ENCODE measurements at regions not wholly inside any gene's neighbourhood (a gene's known extent, or its start where the extent isn't known, plus 50 kb on each side); places are given as distances from the start of the nearest gene placed in this dataset.
A peak's percentile ranks its signal among the peaks of the same experiment; 100 is the strongest.

DNA sequence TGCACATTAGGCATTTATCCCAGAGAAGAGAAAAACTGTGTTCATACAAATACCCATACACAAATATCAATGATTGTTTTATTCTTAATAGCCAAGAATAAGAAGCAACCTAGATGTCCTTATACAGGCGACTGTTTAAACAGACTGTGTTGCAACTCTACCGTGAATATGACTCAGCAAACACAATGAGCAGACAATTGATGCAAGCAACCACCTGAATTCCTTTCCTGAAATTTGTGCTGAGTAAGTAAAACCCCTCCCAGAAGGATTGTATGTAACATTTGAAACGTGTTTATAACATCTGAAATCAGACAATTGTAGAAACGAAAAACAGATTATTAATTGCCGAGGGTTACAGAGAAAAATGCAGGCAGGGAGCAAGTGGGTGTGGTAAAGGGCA is 621.9 kb upstream of the SOX11 start:
- peaks cover 94% of the 10 kb centered on the region for H3K9me3 ChIP-seq (ENCODE audit: low read length)
- intact Hi-C loops (cut with micrococcal nuclease; ENCODE audit: unreplicated experiment) (no loop called here), in situ Hi-C loops (cut with HindIII; ENCODE audit: extremely low pct_ligation_motif_present, low pct_unique_long_range_greater_than_20kb) (no loop called here)
- no peaks in the 10 kb centered on the region for H4K20me1 ChIP-seq (ENCODE audit: insufficient read depth, low read length)
- H3K36me3 ChIP-seq (replicated peaks in 1 of 2; ENCODE audit: control insufficient read depth in 1 of 2, insufficient read depth in 2 of 2, low read length in 2 of 2) = no peaks in the 10 kb centered on the region
- no peaks in the 10 kb centered on the region for H3K4me1 ChIP-seq (ENCODE audit: insufficient read depth, low read length)
- no peak for FAIRE-seq
- 2% methylated on average over 5 of the region's 5 CpGs for WGBS (ENCODE audit: low lambda C conversion rate)
- no TSS peak for BruUV-seq (replicated peaks)
- H3K79me2 ChIP-seq (ENCODE audit: insufficient read depth, low read length) = no peaks in the 10 kb centered on the region
- no peak overlapping the region for H3K4me3 ChIP-seq (replicated peaks in 1 of 3; ENCODE audit: insufficient read depth in 1 of 3, low read depth in 2 of 3, low read length in 3 of 3)
- H3K9ac ChIP-seq (ENCODE audit: insufficient read depth, low read depth, low read length) = no peak overlapping the region
- DNase-seq (ENCODE audit: low spot score) = no peak
- TF ChIP-seq ZNF644 (CRISPR knock-in tag; IDR thresholded peaks at IDR 0.05; ENCODE audit: low read depth) = no peak
- TF ChIP-seq ZNF432 (CRISPR knock-in tag; IDR thresholded peaks at IDR 0.05; ENCODE audit: borderline replicate concordance) = no peak
- peak; percentile 95 for TF ChIP-seq MAFF (IDR thresholded peaks at IDR 0.05; ENCODE audit: low read depth, low read length)
- TF ChIP-seq NFE2L2 (IDR thresholded peaks at IDR 0.05; ENCODE audit: low read length) = peak; percentile 35; the same call in 1 of the 2 replicates
- no peak for TF ChIP-seq CENPX (CRISPR knock-in tag; IDR thresholded peaks at IDR 0.05)
- peak; percentile 45; the same call in 1 of the 2 replicates for TF ChIP-seq CEBPB (IDR thresholded peaks at IDR 0.05; ENCODE audit: borderline replicate concordance, low read depth, low read length)
- TF ChIP-seq MAFK (conservative IDR thresholded peaks at IDR 0.05 in 1 of 2, IDR thresholded peaks at IDR 0.05 in 1 of 2; ENCODE audit: low read length in 2 of 2) = peak; percentile 94 to 95
- no peak for TF ChIP-seq ZFP62 (CRISPR knock-in tag; IDR thresholded peaks at IDR 0.05)
- H2AFZ ChIP-seq (ENCODE audit: low read length) = no peak overlapping the region
- no peak overlapping the region for H3K27ac ChIP-seq (ENCODE audit: extremely low read length, insufficient read depth, low read length)
- no peaks in the 10 kb centered on the region for H3K27me3 ChIP-seq (ENCODE audit: control insufficient read depth in 1 of 2, insufficient read depth in 2 of 2, low read length in 2 of 2)
- ATAC-seq = no peak
- CTCF ChIA-PET (ENCODE audit: low intra/inter-chr PET ratio, low total read pairs) = no interaction called here
- POLR2A ChIA-PET = no interaction called here
- no peak overlapping the region for H3K4me2 ChIP-seq (ENCODE audit: low read depth, low read length)

DNA sequence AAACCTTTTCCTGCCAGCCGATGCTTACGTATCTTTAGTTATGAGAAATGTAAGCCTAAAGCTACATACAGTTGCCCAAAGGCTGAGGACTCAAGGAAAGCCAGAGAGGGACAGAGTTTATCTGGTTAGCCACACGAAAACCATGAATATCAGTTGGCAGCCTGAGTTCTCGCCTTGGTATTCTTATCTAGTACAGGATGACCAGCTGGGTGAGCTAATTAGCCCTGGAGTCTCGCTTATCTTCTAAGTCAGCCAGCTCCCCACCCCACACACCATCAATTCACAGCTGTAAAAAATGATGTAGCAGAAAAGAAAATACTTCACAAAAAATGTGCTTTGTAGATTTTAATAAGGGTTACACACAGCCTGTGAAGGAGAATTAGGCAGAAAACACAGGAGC is 617.5 kb upstream of the SOX11 start:
- DNase-seq (ENCODE audit: low spot score) (no peak), FAIRE-seq (no peak), ATAC-seq (no peak)
- intact Hi-C loops (cut with micrococcal nuclease; ENCODE audit: unreplicated experiment) (no loop called here), in situ Hi-C loops (cut with HindIII; ENCODE audit: extremely low pct_ligation_motif_present, low pct_unique_long_range_greater_than_20kb) (no loop called here)
- CTCF ChIA-PET (ENCODE audit: low intra/inter-chr PET ratio, low total read pairs) = no interaction called here
- Histone ChIP-seq H2AFZ (ENCODE audit: low read length) (no peak overlapping the region), H3K4me2 (ENCODE audit: low read depth, low read length) (no peak overlapping the region), H3K4me3 (replicated peaks in 1 of 3; ENCODE audit: insufficient read depth in 1 of 3, low read depth in 2 of 3, low read length in 3 of 3) (no peak overlapping the region; a peak in 1 of 6 replicates), H3K27me3 (ENCODE audit: control insufficient read depth in 1 of 2, insufficient read depth in 2 of 2, low read length in 2 of 2) (no peaks in the 10 kb centered on the region), H4K20me1 (ENCODE audit: insufficient read depth, low read length) (no peaks in the 10 kb centered on the region), H3K9ac (ENCODE audit: insufficient read depth, low read depth, low read length) (no peak overlapping the region), H3K36me3 (replicated peaks in 1 of 2; ENCODE audit: control insufficient read depth in 1 of 2, insufficient read depth in 2 of 2, low read length in 2 of 2) (no peaks in the 10 kb centered on the region), H3K79me2 (ENCODE audit: insufficient read depth, low read length) (no peaks in the 10 kb centered on the region), H3K9me3 (ENCODE audit: low read length) (peaks cover 90% of the 10 kb centered on the region), H3K4me1 (ENCODE audit: insufficient read depth, low read length) (no peaks in the 10 kb centered on the region), H3K27ac (ENCODE audit: extremely low read length, insufficient read depth, low read length) (no peak overlapping the region)
- WGBS (ENCODE audit: low lambda C conversion rate) = 5% methylated on average over 5 of the region's 5 CpGs
- no TSS peak for BruUV-seq (replicated peaks)
- POLR2A ChIA-PET = no interaction called here
- TF ChIP-seq, protein P1, sequence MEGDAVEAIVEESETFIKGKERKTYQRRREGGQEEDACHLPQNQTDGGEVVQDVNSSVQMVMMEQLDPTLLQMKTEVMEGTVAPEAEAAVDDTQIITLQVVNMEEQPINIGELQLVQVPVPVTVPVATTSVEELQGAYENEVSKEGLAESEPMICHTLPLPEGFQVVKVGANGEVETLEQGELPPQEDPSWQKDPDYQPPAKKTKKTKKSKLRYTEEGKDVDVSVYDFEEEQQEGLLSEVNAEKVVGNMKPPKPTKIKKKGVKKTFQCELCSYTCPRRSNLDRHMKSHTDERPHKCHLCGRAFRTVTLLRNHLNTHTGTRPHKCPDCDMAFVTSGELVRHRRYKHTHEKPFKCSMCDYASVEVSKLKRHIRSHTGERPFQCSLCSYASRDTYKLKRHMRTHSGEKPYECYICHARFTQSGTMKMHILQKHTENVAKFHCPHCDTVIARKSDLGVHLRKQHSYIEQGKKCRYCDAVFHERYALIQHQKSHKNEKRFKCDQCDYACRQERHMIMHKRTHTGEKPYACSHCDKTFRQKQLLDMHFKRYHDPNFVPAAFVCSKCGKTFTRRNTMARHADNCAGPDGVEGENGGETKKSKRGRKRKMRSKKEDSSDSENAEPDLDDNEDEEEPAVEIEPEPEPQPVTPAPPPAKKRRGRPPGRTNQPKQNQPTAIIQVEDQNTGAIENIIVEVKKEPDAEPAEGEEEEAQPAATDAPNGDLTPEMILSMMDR (CRISPR knock-in tag; IDR thresholded peaks at IDR 0.05) = no peak
- no peak for TF ChIP-seq CBX2 (IDR thresholded peaks at IDR 0.05; ENCODE audit: low read depth, low read length)
- no peak for TF ChIP-seq CBX2 (CRISPR knock-in tag; IDR thresholded peaks at IDR 0.05; ENCODE audit: low read depth)
- TF ChIP-seq ZFP41 (CRISPR knock-in tag; IDR thresholded peaks at IDR 0.05; ENCODE audit: borderline replicate concordance) = no peak
